Posterior vena cava (tissue), 2 donors: ENCODE measurements at regions not wholly inside any gene's neighbourhood (a gene's known extent, or its start where the extent isn't known, plus 50 kb on each side); places are given as distances from the start of the nearest gene placed in this dataset.
"Not testable (repeated sequence)": the region's sequence is repeated elsewhere in the genome, so short reads cannot be mapped to it uniquely, and the experiment has no call there.

Source experiments
- DNase-seq: peaks from one replicate; pipeline ENCODE4 v3.0.0-alpha.2; 2020; ENCODE audit warnings: low spot score
- intact Hi-C, 2 donors: fragments of 100-400 bp; cut with DNase I; formaldehyde crosslinking; loops; one replicate each; pipeline versions ENCODE4 v1.14.1 to v1.14.2; 2022 to 2023
- donor health status: DM: yes; HTN: yes; CAD: no.
- donor health status: DM: yes; HTN: yes; CAD: no.

DNA sequence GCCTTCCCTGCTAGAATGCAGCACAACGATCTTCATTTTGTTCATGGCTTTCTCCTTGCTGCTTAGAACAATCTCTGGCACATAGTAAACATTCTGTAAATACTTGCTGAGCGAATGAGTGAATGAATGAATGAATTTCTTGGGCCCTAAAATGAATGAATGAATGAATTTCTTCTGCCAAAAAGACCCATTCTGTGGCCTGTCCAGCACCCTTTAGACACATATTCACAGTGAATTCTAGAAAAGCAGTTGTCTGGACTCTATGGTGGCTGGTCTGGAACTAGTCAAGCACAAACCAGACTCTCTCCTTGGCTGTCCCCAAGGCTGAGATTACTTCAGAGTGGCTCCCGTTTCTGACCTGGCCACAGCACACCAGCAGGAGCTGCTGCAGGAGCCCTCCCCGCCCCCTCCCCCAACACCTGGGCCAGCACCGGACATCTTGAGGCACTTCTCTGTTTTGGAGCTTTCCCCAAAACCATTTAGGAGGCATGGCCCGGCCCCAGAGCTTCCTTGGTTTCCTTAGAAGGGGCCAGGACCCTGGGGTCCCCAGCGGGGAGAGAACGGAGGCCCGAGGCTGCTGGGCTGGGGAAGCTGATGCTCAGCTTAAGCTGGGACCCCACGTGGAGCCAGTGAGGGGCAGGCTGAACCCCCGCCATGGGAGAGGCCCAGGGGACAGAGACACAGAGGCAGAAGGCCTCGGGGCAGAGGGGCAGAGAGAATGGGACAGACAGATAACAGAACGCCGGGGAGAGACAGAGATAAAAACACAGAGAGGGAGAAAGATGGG lies 159.0 kb downstream of the ZFP36L2 start:
- DNase-seq, result peak; percentile 35

DNA sequence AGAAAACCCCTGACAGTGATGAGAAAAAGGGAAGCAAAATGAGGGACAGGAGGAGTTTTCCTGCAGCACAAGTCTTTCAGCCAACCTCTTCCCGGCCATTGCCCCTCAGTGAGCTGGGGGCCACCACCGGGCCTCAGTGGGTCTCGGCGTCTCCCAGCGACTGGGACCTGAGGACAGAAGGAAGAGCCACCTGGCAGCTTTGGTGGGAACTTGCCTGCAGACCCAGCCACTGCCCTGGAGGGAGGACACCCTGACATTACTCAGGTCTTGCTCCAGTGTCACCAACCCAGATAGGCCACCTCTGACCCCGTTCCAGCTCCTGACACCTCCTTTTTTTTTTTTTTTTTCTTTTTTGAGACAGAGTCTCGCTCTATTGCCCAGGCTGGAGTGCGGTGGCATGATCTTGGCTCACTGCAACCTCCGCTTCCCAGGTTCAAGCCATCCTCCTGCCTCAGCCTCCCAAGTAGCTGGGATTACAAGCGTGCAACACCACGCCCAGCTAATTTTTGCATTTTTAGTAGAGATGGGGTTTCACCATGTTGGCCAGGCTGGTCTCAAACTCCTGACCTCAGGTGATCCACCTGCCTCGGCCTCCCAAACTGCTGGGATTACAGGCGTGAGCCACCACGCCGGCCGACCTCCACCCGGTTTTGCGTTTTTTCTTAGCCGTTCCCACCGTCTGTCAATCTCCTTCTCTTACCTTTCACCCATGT lies 159.7 kb downstream of the ZFP36L2 start:
- peak; percentile 35 for DNase-seq
- intact Hi-C loops, result not testable (repeated sequence)

More for the DNA sequence above, 159.0 kb downstream of the ZFP36L2 start:
- intact Hi-C loops, result no loop called here

DNA sequence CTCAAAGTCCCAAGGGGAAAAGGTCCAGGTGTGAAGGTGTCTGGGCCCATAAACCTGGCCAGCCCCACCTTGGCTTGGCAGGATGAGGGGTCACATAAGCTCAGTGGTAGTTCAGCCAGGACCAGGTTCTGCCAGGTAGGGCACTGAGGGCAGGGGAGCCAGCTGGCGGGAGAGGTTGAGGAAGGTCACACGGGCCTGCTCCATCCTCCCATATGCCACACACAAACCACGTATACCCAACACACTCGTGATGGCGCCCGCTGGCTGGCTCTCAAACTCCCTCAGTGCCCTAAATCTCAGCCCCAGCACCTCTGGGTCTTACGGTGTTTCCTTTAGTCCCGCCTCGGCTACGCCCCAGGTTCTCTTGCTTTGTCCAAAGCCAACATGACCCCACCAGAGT lies 160.5 kb downstream of the ZFP36L2 start:
- DNase-seq, result peak; percentile 69
- intact Hi-C loops, result no loop called here

DNA sequence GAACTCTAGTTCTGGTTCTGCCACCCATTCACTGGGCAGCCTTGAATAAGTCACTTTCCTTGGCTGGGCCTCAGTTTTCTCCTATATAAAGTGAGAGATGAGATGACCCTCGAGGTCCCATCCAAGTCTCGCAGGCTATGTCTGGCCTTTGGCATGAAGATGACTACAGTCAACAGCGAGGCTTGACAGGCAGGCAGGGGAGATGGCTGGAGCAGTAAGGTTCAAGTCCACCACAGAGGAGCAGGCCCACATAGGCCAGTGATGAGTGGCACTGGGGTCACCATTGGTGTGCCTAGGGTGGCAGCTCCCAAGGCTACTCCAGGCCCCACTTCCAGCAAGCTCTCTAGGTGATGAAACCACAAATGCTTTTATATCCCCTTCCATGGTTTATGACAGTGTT lies 161.4 kb downstream of the ZFP36L2 start:
- peak; percentile 63 for DNase-seq
- intact Hi-C loops, result no loop called here

DNA sequence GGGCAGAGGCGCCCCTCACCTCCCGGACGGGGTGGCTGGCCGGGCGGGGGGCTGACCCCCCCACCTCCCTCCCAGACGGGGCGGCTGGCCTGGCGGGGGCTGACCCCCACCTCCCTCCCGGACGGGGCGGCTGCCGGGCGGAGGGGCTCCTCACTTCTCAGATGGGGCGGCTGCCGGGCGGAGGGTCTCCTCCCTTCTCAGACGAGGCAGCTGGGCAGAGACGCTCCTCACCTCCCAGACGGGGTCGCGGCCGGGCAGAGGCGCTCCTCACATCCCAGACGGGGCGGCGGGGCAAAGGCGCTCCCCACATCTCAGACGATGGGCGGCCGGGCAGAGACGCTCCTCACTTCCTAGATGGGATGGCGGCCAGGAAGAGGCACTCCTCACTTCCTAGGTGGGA lies 163.3 kb downstream of the ZFP36L2 start:
- intact Hi-C loops, result not testable (repeated sequence)
- peak; percentile 47 for DNase-seq

DNA sequence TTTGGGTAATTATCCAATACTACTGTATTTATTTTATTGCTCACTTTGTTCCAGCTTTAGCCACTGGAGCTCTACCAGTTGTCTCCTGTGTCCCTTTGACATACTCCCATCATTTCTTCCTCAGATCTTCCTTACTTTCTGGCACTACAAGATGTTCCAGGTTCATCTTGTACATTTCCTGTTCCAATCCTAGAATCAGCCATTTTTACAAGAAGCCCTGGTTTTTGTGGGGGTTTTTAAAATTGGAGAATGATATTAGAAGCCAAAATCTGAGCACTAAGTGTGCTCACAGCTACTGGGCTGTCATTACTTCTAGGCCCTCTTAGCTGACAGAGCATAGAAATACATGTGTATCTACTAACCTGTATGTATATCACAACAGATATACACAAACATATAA lies 164.3 kb downstream of the ZFP36L2 start:
- intact Hi-C loops, result no loop called here
- DNase-seq, result no peak

DNA sequence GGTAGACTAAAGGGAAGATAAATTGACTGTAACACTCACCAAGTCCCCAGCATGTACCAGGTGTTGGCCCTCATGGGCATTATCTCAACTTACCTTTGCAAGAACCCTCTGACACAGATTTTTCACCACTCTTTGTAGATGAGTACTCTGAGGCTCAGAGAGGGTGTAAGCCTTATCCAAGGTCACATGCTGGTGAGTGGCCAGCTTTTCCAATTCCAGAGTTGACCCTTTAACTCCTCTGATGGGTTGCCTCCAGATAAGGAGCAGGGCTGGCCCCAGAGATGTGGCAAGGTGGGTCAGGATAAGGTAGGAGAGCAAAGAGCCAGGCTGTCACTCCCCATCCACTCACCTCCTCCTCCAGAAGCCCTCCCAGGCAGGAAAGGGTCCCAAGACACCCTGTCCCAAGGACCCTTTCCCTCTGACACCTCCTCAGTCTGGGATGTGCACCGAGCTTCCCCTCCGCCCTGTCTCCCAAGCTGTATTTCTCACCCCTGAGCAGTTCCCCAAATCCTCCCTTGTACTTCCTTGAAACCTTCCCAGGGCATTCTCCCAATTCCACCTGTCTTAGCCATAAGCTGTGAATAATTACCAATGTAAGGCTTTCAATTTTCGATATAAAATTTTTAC lies 165.9 kb downstream of the ZFP36L2 start:
- intact Hi-C loops, result no loop called here
- DNase-seq, result peak; percentile 40

DNA sequence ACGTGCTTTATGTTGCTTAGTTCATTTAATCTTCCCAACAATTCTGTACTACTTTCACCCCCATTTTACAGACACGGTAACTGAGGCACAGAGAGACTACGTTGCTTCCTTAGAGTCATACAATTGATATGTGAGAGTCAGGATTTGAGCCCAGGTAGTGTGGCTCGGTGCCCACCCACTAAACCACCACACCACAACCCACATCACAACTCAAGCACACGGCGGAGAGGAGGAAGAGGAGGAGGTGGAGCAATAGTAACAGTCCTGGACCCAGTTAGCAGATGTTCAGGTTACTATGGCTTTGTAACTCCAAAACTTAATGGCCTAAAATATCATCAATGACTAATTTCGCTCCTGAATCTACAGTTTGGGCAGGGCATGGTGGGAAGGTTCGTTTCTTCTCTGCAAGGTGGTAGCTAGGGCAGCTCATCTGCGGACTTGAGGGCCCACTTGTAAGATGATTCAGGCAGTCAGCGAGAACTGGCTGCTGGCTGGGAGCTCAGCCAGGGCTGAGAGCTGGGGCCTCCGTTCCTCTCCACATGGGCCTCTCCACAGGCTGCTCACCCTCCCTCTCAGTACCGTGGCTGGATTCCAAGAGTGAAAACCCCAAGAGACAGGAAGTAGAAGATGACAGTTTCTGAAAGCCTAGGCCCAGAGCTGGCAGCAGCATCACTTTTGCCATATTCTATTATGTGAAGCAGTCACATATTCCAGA lies 167.1 kb downstream of the ZFP36L2 start:
- peak; percentile 89 for DNase-seq
- intact Hi-C loops, result no loop called here

DNA sequence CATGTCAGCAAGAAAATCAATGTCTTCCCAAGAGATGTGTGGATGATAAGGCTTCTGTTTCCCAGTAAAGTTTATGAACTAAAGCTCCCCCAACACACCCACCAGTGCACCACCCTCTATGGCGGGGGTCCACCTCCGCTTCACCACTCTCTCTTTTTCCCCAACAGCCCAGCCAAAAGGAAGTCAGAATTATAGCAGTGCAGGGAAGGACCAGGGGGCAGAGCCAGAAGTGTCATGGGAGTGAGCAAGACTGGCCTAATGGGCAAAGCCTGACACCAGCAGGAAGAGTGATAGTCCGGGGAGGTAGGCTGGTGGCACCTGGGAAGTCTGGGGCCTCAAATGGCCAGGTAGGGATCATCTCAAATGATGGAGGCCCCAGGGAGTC lies 167.7 kb downstream of the ZFP36L2 start:
- DNase-seq, result peak; percentile 76
- intact Hi-C loops, result no loop called here

DNA sequence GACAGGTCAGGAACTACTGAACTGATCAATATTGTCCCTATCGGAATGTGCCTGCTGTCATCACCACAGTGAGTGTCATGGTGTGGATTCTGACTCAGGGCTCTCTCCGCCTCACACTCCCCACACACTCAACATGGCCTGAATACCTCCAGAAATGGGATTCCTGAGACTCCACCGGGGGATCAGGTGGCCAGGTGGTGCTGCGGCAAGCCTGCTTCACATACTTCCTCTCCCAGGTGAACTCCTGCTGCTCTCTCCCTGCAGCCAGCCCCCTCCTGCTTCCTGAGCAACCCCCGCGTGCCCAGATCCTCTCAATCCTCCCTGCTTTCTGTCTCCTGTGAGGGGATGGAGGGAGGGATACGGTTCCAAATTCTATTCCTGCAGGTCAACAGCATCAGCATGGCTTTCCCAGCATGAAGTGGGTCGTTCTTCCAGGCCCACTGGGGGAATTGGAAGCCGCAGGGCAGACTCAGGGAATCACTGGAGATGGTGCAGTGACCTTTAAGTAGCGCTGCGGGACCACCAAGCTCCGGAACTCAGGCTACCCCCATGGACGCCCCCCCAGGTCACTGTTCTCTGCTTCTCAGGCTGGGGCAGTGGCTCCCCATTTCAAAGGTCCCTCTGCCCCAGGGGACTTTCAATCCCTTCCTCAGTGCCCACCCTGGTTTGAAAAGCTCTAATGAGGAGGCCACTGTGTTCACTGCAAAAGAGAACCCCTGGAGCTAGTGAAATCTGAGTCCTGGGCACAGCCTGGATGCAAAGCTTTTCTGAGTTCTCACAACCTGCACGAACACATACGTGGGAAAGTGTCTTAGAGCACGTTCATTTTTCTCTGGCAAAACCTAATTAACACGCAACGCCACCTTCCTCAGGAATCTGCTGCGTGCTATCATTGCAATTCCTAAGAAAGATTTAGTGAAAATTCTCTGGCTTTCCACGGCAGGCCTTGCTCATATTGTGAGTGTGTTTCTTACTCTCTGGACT lies 168.4 kb downstream of the ZFP36L2 start:
- intact Hi-C loops, result no loop called here
- peak; percentile 40 for DNase-seq

DNA sequence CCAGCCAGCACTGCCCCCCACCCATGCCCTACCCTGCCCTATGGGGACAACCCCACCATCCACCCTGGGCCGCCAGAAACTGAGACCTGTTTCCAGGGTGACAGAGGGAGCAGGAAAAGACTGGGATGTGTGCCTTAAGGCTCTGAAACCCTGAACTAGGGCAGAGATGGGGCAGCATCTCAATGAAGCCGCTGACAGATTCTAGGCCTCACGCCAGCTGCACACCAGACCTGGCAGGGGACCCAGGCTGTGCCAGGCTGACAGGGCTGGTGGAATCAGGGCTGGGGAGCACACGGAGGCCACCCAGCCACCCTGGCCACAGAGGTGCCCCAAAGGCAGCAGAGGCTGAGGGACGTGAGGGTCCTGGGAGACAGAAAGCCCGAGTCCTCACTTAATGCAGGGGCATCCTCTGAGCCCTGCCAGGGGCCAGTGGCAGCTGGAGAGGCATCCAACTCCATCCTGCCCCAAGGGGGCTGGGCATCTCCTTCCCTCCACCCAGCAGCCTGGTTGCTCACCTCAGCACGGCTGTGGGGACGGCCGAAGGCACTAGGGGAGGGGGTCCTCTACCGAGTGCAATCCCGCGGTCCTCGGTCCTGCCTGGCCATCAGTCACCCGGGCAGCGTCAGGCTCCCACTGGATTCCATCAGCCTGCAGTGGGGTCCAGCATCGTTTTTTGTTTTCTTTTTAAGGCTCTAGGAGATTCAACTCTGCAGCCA lies 169.2 kb downstream of the ZFP36L2 start:
- intact Hi-C loops, result no loop called here
- DNase-seq, result peak; percentile 52

DNA sequence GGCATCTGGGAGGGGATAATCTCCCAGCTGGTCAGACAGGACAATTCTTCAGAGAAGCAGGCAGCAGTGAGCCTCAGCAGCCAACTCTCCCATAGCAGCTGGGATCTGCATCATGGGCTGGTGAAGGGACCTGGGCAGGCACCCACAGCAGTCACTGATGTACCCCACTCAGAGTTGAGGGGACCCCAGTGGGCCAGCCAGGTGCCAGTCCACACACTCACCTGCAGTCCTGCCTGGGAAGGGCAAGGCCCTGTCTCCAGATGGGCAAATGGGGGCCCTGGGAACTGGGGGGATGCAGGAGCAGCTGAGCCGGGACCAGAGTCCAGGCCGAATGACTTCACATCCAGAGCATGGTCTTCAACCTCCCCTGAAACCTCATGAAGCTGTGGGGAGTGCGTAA lies 170.4 kb downstream of the ZFP36L2 start:
- peak; percentile 61 for DNase-seq
- intact Hi-C loops, result no loop called here

DNA sequence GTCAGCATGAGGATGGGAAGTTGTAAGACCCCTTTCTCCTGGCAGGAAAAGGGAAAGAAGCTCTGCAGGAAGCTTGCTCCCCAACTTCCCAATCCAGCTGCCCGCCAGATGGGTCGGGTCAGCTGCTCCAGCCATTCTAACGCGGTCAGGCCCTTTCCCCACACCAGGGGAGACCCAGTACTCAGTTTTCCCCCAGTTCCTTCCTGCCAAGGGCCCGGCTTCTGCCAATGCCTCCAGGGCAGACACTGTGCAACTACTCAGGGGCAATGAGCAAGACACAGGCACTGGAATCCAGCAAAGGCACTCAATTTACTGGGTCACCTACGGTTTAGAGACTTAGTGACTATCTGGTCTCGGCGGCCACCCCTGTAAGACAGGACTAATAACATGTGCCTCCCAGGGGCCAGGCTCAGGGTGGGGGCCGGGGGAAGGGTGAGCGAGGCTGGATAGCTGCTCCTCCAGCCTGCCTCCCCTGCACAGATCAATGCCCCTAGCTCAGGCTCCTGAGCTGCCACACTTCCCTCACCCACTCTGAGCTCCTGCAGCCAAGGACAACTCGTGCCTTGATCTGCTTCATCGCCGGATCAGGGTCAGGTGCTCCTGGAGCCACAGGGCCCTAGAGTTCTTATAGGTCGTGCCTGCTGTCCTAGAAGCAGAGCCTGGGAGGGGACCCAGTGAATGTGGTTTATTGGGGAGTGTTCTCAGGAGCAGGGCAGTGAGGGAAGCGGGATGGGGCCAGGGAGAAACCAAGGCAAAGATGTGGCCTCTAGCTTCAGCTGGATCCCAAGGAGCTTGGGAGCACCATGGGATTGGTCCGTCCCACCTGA lies 171.1 kb downstream of the ZFP36L2 start:
- intact Hi-C loops, result no loop called here
- peak; percentile 55 for DNase-seq

DNA sequence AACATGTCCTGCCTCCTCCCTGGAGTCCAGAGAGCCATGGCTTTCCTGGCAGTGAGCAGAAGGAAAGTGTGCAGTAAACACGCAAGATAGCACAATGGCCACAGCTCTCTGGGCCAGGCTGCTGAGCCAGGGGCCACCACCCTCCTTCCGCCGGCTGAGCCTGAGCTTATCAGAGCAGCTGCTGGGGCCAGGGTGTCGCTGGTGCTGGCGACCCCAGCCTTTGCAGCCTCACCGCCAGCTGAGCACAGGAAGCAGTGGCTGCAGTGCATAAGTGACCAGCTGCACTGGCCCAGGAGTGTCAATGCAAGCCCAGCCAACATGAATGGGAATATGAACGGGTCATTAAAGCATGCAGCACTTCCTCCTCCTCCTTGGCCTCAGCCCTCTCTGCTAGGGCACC lies 172.0 kb downstream of the ZFP36L2 start:
- DNase-seq, result peak; percentile 79

DNA sequence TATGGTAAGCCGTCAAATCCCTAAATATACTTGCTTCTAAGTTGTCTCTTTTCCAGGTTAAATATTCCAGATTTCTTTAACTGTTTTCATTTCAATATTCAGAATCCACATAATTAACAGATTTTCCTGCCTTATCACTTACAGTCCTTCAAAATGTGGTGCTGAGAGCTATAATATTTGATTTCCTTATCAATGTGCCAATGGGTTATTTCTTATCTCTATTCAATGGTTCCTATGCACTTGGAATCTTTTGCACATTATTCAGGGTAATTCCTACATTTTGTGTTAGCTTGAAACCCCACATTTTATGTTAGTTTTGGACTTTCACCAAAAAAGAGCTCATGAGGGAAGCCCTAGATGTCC lies 173.5 kb downstream of the ZFP36L2 start:
- intact Hi-C loops, result no loop called here
- no peak for DNase-seq

More for the DNA sequence above, 172.0 kb downstream of the ZFP36L2 start:
- intact Hi-C loops, result no loop called here

DNA sequence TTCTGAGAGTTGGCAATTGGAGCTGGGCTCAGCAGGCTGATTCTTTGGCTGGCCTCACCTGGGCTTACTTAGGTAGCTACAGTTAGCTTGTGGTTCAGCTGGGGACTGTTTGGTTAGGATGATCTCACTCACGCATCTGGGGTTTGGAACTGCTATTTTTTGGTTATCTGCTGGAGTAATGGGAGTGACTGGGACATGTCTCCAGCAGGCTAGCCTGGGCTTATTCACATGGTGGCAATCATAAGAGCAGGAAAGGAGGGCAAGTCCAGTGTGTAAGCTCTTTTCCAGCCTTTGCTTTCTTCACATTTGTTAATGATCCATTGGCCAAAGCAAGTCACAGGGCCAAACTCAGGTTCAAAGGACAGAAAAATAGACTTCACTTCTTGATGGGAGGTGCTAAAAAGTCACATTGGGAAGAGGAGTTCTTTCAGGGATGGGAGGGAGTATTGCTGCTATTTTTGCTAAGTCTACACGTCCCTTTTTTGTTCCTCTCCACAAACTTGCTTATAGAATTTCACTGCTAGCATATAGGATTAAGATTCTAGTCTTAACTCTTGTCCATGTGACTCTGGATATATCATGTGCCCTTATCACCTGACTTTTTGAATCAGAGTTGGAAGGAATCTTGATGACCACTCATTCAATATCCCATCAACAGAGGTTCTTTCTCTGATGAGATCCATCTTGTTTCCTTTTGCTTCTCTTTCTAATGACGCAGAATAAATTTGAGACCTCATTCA lies 174.0 kb downstream of the ZFP36L2 start:
- intact Hi-C loops, result no loop called here

DNA sequence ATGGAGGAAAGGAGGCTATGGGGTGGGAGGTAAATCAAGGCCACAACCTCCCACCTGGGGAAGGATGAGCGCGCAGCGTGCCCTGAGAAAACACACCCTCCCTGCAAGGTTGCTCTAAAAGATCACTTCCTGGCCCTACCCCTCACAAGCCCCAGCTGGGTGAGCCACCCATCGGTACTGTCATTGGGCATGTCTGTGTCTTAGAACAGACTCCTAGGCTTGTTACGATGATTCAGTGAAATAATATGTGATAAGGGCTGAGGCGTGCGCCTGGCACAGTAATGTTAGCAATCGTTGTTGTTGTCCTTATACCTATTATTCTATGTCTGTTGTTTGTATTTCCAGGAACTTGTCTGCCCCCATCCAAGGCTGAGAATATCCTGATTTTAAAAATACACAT lies 175.1 kb downstream of the ZFP36L2 start:
- intact Hi-C loops, result no loop called here
- peak; percentile 45 for DNase-seq

More for the DNA sequence above, 174.0 kb downstream of the ZFP36L2 start:
- no peak for DNase-seq
